ENCODE measurements at regions not wholly inside any gene's neighbourhood (a gene's known extent, or its start where the extent isn't known, plus 50 kb on each side); places are given as distances from the start of the nearest gene placed in this dataset.

DNA sequence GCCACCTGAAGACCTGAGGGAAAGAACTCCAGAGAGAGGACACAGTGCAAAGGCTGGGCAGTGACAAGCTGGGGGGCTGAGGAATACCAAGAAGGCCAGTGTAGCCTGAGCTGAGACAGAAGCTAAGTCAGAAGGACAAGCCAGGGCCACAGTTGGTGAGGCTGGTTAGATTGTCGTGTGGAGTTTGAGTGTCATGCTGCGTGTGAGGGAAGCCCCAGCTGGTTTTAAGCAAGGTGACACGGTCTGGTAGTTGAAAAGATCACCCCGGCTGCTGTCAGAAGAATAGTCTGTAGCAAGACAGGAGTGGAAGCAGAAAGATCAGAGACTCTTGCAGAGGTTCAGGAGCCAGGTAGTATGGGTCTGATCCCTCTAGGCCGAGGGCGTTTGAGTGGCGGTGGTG lies 50.6 kb upstream of the RMDN2 start:
- TF ChIP-seq, protein P1, sequence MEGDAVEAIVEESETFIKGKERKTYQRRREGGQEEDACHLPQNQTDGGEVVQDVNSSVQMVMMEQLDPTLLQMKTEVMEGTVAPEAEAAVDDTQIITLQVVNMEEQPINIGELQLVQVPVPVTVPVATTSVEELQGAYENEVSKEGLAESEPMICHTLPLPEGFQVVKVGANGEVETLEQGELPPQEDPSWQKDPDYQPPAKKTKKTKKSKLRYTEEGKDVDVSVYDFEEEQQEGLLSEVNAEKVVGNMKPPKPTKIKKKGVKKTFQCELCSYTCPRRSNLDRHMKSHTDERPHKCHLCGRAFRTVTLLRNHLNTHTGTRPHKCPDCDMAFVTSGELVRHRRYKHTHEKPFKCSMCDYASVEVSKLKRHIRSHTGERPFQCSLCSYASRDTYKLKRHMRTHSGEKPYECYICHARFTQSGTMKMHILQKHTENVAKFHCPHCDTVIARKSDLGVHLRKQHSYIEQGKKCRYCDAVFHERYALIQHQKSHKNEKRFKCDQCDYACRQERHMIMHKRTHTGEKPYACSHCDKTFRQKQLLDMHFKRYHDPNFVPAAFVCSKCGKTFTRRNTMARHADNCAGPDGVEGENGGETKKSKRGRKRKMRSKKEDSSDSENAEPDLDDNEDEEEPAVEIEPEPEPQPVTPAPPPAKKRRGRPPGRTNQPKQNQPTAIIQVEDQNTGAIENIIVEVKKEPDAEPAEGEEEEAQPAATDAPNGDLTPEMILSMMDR (IDR thresholded peaks at IDR 0.05; ENCODE audit: poor library complexity, severe bottlenecking) = no peak
- TF ChIP-seq EZH2 (IDR thresholded peaks at IDR 0.05; ENCODE audit: borderline replicate concordance, insufficient read depth, low read length, poor library complexity, severe bottlenecking) = no peak

Measured in neural cell (in vitro differentiated cells).